H1 (cell line): ENCODE measurements at regions not wholly inside any gene's neighbourhood (a gene's known extent, or its start where the extent isn't known, plus 50 kb on each side); places are given as distances from the start of the nearest gene placed in this dataset.
A peak's percentile ranks its signal among the peaks of the same experiment; 100 is the strongest.

Experiments
- CTCF ChIA-PET: fragments of 300-600 bp; sonication (Branson Sonifier 250); formaldehyde crosslinking; loops from one replicate; lab custom pipeline; 2021; ENCODE audit not compliant: partially characterized antibody; lab: Charles Lee
- POLR2A ChIA-PET: fragments of 300-600 bp; sonication (Branson Sonifier 250); formaldehyde crosslinking; loops from one replicate; lab custom pipeline; 2021; ENCODE audit warnings: inconsistent platforms; ENCODE audit not compliant: partially characterized antibody; lab: Charles Lee
- DNase-seq, 2 experiments: peaks; one replicate each; pipeline versions ENCODE4 v3.0.0 to v3.0.0-alpha.2; 2010 to 2022; ENCODE audit warnings: low spot score in 2 of 2, low read depth in 1 of 2, mixed read lengths in 1 of 2
- FAIRE-seq: peaks from 2 replicates; lab custom pipeline; 2011; peaks lifted over from hg19 to GRCh38; lab: Jason Lieb, UNC
- H2AFZ ChIP-seq: 2 replicates; pipeline ENCODE4 v1.8.1; 2012; ENCODE audit warnings: low read length, inconsistent platforms
- H2AK5ac ChIP-seq: 2 replicates; pipeline ENCODE4 v1.6.1; 2013; ENCODE audit warnings: low read depth, low read length
- H2BK120ac ChIP-seq: replicated peaks from 2 replicates; pipeline ENCODE3; 2013; ENCODE audit warnings: low read depth, low read length, inconsistent platforms
- H2BK12ac ChIP-seq: 2 replicates; pipeline ENCODE4 v1.6.1; 2013; ENCODE audit warnings: low read depth, low read length
- H2BK15ac ChIP-seq: 2 replicates; pipeline ENCODE4 v1.6.1; 2013; ENCODE audit warnings: low read length
- H2BK20ac ChIP-seq: 2 replicates; pipeline ENCODE4 v1.6.1; 2013; ENCODE audit warnings: low read length
- H2BK5ac ChIP-seq: 2 replicates; pipeline ENCODE4 v1.6.1; 2013; ENCODE audit warnings: low read depth, low read length
- H3K14ac ChIP-seq: 2 replicates; pipeline ENCODE4 v1.6.1; 2013; ENCODE audit warnings: inconsistent platforms; ENCODE audit not compliant: insufficient read length
- H3K18ac ChIP-seq: 2 replicates; pipeline ENCODE4 v1.6.1; 2013; ENCODE audit warnings: low read length; ENCODE audit errors: extremely low read depth
- H3K23ac ChIP-seq: 2 replicates; pipeline ENCODE4 v1.6.1; 2013; ENCODE audit warnings: inconsistent platforms; ENCODE audit not compliant: insufficient read length
- H3K23me2 ChIP-seq: 2 replicates; pipeline ENCODE4 v1.6.1; 2013; ENCODE audit warnings: low read depth, low read length
- H3K27ac ChIP-seq: 2 replicates; pipeline ENCODE4 v1.6.1; 2011; ENCODE audit warnings: low read depth, low read length, inconsistent platforms
- H3K27me3 ChIP-seq, 4 experiments: replicated peaks in 1 of 4; 1 replicate in 1 of 4; 2 replicates in 3 of 4; pipeline versions ENCODE4 v1.6.1 to v1.8.1; 2011 to 2013; ENCODE audit warnings: low read length in 3 of 4, mild to moderate bottlenecking in 3 of 4, inconsistent platforms in 2 of 4, mixed read lengths in 2 of 4, moderate library complexity in 1 of 4; ENCODE audit not compliant: control insufficient read depth in 3 of 4, insufficient read depth in 3 of 4; ENCODE audit errors: extremely low read depth in 1 of 4
- H3K36me3 ChIP-seq, 4 experiments: 2 replicates each; pipeline versions ENCODE4 v1.6.1 to v1.8.1; 2011 to 2013; ENCODE audit warnings: mild to moderate bottlenecking in 4 of 4, low read length in 3 of 4, moderate library complexity in 2 of 4, control low read depth in 1 of 4, inconsistent platforms in 1 of 4; ENCODE audit not compliant: insufficient read depth in 4 of 4, control insufficient read depth in 2 of 4
- H3K4ac ChIP-seq: replicated peaks from 2 replicates; pipeline ENCODE3; 2013; ENCODE audit warnings: low read length, low read depth, mixed read lengths, inconsistent platforms; ENCODE audit not compliant: insufficient read length
- H3K4me1 ChIP-seq, 4 experiments: replicated peaks in 1 of 4; 1 replicate in 1 of 4; 2 replicates in 3 of 4; pipeline versions ENCODE4 v1.6.1 to v1.8.1; 2011 to 2013; ENCODE audit warnings: low read length in 3 of 4, inconsistent platforms in 2 of 4, mixed read lengths in 1 of 4; ENCODE audit not compliant: insufficient read depth in 4 of 4, control insufficient read depth in 3 of 4
- H3K4me2 ChIP-seq, 2 experiments: 2 replicates each; pipeline versions ENCODE4 v1.6.1 to v1.8.1; 2011 to 2013; ENCODE audit warnings: low read depth in 2 of 2, low read length in 2 of 2, control low read depth in 1 of 2, inconsistent platforms in 1 of 2, mild to moderate bottlenecking in 1 of 2; ENCODE audit not compliant: insufficient read depth in 1 of 2
- H3K4me3 ChIP-seq, 4 experiments: fragments of 200-600, 300-600 bp in 1 of 4; sonication (generic), shearing (Covaris generic), sonication (Bioruptor Twin) in 1 of 4; 2 replicates each; pipeline versions ENCODE4 v1.5.1 to v1.8.1; 2011 to 2016; ENCODE audit warnings: low read length in 4 of 4, low read depth in 3 of 4, control low read depth in 2 of 4, inconsistent platforms in 2 of 4, mild to moderate bottlenecking in 2 of 4, mixed read lengths in 1 of 4, moderate library complexity in 1 of 4; ENCODE audit not compliant: insufficient read depth in 2 of 4; ENCODE audit errors: extremely low read depth in 1 of 4
- H3K56ac ChIP-seq: replicated peaks from 2 replicates; pipeline ENCODE3; 2013; ENCODE audit warnings: low read depth, mild to moderate bottlenecking, mixed read lengths, low read length, inconsistent platforms; ENCODE audit not compliant: insufficient read length
- H3K79me1 ChIP-seq: 2 replicates; pipeline ENCODE4 v1.6.1; 2013; ENCODE audit warnings: low read depth, low read length, control low read depth
- H3K79me2 ChIP-seq, 2 experiments: 2 replicates each; pipeline versions ENCODE4 v1.6.1 to v1.8.1; 2012 to 2013; ENCODE audit warnings: low read length in 2 of 2, mild to moderate bottlenecking in 2 of 2, inconsistent platforms in 1 of 2; ENCODE audit not compliant: insufficient read depth in 2 of 2, control insufficient read depth in 1 of 2
- H3K9ac ChIP-seq, 4 experiments: replicated peaks in 1 of 4; 1 replicate in 1 of 4; 2 replicates in 3 of 4; pipeline versions ENCODE4 v1.6.1 to v1.8.1; 2011 to 2013; ENCODE audit warnings: low read depth in 3 of 4, low read length in 3 of 4, control low read depth in 2 of 4, mild to moderate bottlenecking in 2 of 4, moderate library complexity in 2 of 4, inconsistent platforms in 1 of 4; ENCODE audit errors: extremely low read depth in 1 of 4
- H3K9me3 ChIP-seq, 2 experiments: 2 replicates each; pipeline versions ENCODE4 v1.6.1 to v1.8.1; 2012 to 2013; ENCODE audit warnings: mild to moderate bottlenecking in 2 of 2, moderate library complexity in 2 of 2, control low read depth in 1 of 2, inconsistent platforms in 1 of 2, low read depth in 1 of 2, low read length in 1 of 2, mixed read lengths in 1 of 2; ENCODE audit not compliant: insufficient read depth in 2 of 2
- H4K20me1 ChIP-seq, 2 experiments: replicated peaks in 1 of 2; 2 replicates each; pipeline versions ENCODE3 to v1.8.1; 2011 to 2013; ENCODE audit warnings: inconsistent platforms in 2 of 2, low read length in 2 of 2, mild to moderate bottlenecking in 1 of 2; ENCODE audit not compliant: insufficient read depth in 2 of 2, control insufficient read depth in 1 of 2
- H4K5ac ChIP-seq: 2 replicates; pipeline ENCODE4 v1.6.1; 2013; ENCODE audit warnings: low read length, low read depth, mixed read lengths, inconsistent platforms; ENCODE audit not compliant: insufficient read length
- H4K8ac ChIP-seq: 2 replicates; pipeline ENCODE4 v1.8.0; 2013; ENCODE audit warnings: mild to moderate bottlenecking, moderate library complexity, low read length, inconsistent platforms; ENCODE audit not compliant: insufficient read depth; ENCODE audit errors: extremely low read depth
- H4K91ac ChIP-seq: replicated peaks from 2 replicates; pipeline ENCODE3; 2013; ENCODE audit warnings: low read length, mixed read lengths, inconsistent platforms; ENCODE audit not compliant: insufficient read length
- ASH2L ChIP-seq: fragments of 200-600, 300-600 bp; sonication (generic); IDR thresholded peaks from one replicate; pipeline ENCODE4 v1.7.1; 2017; ENCODE audit warnings: low read length
- HDAC2 ChIP-seq, 2 experiments: fragments of 300-600 bp in 1 of 2; sonication (generic) in 1 of 2; IDR thresholded peaks; 2 replicates each; pipeline ENCODE4 v1.6.1; 2011 to 2012; ENCODE audit warnings: low read depth in 2 of 2, low read length in 2 of 2, mild to moderate bottlenecking in 2 of 2, moderate library complexity in 2 of 2, borderline replicate concordance in 1 of 2, inconsistent platforms in 1 of 2
- JUN ChIP-seq: IDR thresholded peaks from 2 replicates; pipeline ENCODE4 v1.6.1; 2011; ENCODE audit warnings: low read depth, mild to moderate bottlenecking, improper control_type of control experiment, low read length
- KDM1A ChIP-seq: fragments of 200-600, 300-600 bp; sonication (generic); IDR thresholded peaks from 2 replicates; pipeline ENCODE4 v1.7.1; 2016; ENCODE audit warnings: mild to moderate bottlenecking, low read length, borderline replicate concordance
- KDM5A ChIP-seq: fragments of 200-600 bp; IDR thresholded peaks from 2 replicates; pipeline ENCODE4 v1.7.1; 2012; ENCODE audit warnings: mild to moderate bottlenecking, low read length, inconsistent platforms, mixed read lengths
- POLR2A ChIP-seq, 2 experiments: IDR thresholded peaks; 1 replicate in 1 of 2; 2 replicates in 1 of 2; pipeline ENCODE4 v1.6.1; 2011; ENCODE audit warnings: low read depth in 2 of 2, low read length in 2 of 2, mild to moderate bottlenecking in 2 of 2; ENCODE audit errors: control extremely low read depth in 1 of 2
- POU5F1 ChIP-seq: IDR thresholded peaks from 2 replicates; pipeline ENCODE4 v1.6.1; 2011; ENCODE audit warnings: low read depth, mild to moderate bottlenecking, low read length, moderate library complexity
- RBBP5 ChIP-seq: IDR thresholded peaks from 2 replicates; pipeline ENCODE4 v1.7.1; 2012; ENCODE audit warnings: low read depth, mild to moderate bottlenecking, inconsistent platforms, low read length, moderate library complexity, borderline replicate concordance
- SAP30 ChIP-seq: fragments of 300-600 bp; sonication (generic); IDR thresholded peaks from 2 replicates; pipeline ENCODE4 v1.7.1; 2012; ENCODE audit warnings: low read length, moderate library complexity, mild to moderate bottlenecking, inconsistent platforms; ENCODE audit not compliant: insufficient read depth, insufficient replicate concordance
- SP1 ChIP-seq: IDR thresholded peaks from 2 replicates; pipeline ENCODE4 v1.6.1; 2011; ENCODE audit warnings: low read depth, low read length
- TAF7 ChIP-seq: optimal IDR thresholded peaks from 2 replicates; pipeline ENCODE3; 2011; ENCODE audit warnings: low read depth, mild to moderate bottlenecking, inconsistent platforms, low read length, moderate library complexity, borderline replicate concordance
- WGBS, 2 experiments: shearing (Covaris generic) in 1 of 2; methylation state at CpG; one replicate each; pipeline versions ENCODE4 v1.1.6 to v1.1.7; 2013 to 2015; ENCODE audit warnings: low lambda C conversion rate in 2 of 2, mixed read lengths in 2 of 2, inconsistent platforms in 1 of 2, low coverage in 1 of 2, missing lambda C conversion rate in 1 of 2; ENCODE audit not compliant: insufficient replicate concordance in 2 of 2, insufficient coverage in 1 of 2, insufficient read length in 1 of 2; ENCODE audit errors: extremely low coverage in 1 of 2, missing lambda C conversion rate in 1 of 2; 5-methylcytosine and 5-hydroxymethylcytosine counted together

DNA sequence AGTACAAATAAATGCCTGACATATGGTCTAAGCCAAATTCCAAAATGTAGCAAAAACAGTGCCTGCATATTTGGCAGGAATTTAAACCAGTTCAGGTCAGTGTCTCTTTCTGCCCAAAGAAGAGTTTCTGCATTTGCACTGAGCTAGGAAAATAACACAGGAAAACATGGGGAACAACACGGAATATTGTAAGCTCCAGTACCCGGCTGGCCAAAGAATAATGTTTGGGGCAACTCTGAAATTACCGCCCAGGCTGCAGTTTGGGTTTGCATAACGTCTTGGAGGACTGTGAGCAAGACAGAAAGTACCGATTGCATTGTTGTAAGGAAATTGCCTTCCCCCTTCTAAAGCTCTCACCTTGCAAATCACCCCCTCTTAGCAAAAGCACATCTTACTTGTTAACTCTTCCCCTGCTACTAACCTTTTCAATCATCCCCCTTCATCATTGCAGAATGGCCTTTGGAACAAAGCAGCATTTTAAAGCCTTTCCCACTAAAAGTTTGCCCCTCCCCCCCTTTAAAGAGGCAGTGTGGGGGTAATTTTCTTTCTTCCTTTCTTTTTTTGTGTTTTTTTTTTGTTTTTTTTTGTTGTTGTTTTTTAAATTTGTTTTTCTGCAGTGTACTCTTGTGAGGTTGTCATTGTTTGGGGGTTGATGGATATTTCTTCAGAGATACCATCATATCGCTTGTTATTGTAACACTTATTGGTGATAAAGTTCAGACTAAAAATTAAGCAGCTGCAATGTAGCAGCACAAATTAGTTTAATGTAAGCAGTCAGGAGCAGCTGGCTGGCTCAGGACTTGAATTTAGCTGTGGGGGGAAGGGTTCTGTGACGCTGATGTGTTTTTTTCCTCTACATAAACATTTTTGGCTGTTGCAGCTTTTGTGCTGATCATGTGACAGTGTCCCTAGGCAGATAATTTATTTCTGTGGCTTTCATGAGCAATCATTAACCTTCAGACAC, 100.0 kb upstream of the CITED2 start:
- Histone ChIP-seq H2BK120ac (peak overlapping the region; percentile 76), H2BK12ac (peak overlapping the region; percentile 81), H3K18ac (peak overlapping the region; percentile 14; the same call in 1 of the 2 replicates), H3K79me2 (no peaks in the 10 kb centered on the region), H2AK5ac (no peak overlapping the region), H2BK15ac (no peak overlapping the region), H3K36me3 (no peaks in the 10 kb centered on the region), H3K4ac (no peak overlapping the region), H3K4me3 (peak overlapping the region in 2 of 4 experiments; percentile 18 to 40; a peak in 2 of 8 replicates), H2BK5ac (peak overlapping the region; percentile 86; the same call in 1 of the 2 replicates), H4K20me1 (no peaks in the 10 kb centered on the region), H3K27ac (peak overlapping the region; percentile 64), H2AFZ (peak overlapping the region; percentile 98; the same call in 1 of the 2 replicates), H3K23ac (no peak overlapping the region), H3K4me2 (peak overlapping the region; percentile 21 to 60; a peak in 3 of 4 replicates), H3K79me1 (no peaks in the 10 kb centered on the region), H3K14ac (no peak overlapping the region), H3K23me2 (no peaks in the 10 kb centered on the region), H3K56ac (no peak overlapping the region), H4K8ac (no peak overlapping the region), H2BK20ac (peak overlapping the region; percentile 75), H3K9ac (peak overlapping the region in 2 of 4 experiments; percentile 20 to 48; a peak in 5 of 7 replicates), H3K27me3 (no peaks in the 10 kb centered on the region), H3K4me1 (peaks cover 11 to 28% (median 14%) of the 10 kb centered on the region in 4 experiments), H4K91ac (no peak overlapping the region), H4K5ac (peak overlapping the region; percentile 12), H3K9me3 (no peaks in the 10 kb centered on the region)
- 30% methylated on average over 7 of the region's 7 CpGs; no CpG with 5 or more reads in 1 of the 2 experiments for WGBS, 2 experiments
- FAIRE-seq (no peak), DNase-seq (no peak)
- POLR2A ChIA-PET, result interaction anchor here (1.4 to 4.0 kb wide), 3 partner anchors 9 to 100 kb away, joined by 3 to 27 read pairs (median 5); partner anchors contain the start of gene CITED2
- CTCF ChIA-PET, result interaction anchor here (0.8 to 1.2 kb wide), 3 partner anchors 79 to 105 kb away, joined by 3 to 4 read pairs (median 3); partner anchors contain the start of gene CITED2
- TF ChIP-seq POLR2A (IDR thresholded peaks at IDR 0.05; ENCODE audit: control extremely low read depth in 1 of 2, low read depth in 2 of 2, low read length in 2 of 2) (no peak), KDM1A (no peak), TAF7 (no peak), SP1 (peak; percentile 25; the same call in 1 of the 2 replicates), JUN (no peak), RBBP5 (0 out of 2 replicates have a peak, but pooled peaks have one; percentile 30), KDM5A (no peak), SAP30 (no peak), ASH2L (peak; percentile 47), POU5F1 (no peak), HDAC2 (IDR thresholded peaks at IDR 0.05; ENCODE audit: borderline replicate concordance in 1 of 2, low read depth in 2 of 2, low read length in 2 of 2) (no peak)
